HEK293 (cell line): ENCODE measurements at regions not wholly inside any gene's neighbourhood (a gene's known extent, or its start where the extent isn't known, plus 50 kb on each side); places are given as distances from the start of the nearest gene placed in this dataset.

Experiments
- CTCF ChIA-PET: fragments of 350-600 bp; formaldehyde crosslinking; extraction: SDS; loops from one replicate; lab custom pipeline; 2021; ENCODE audit warnings: antibody characterized with exemption; lab: Yijun Ruan, JAX
- POLR2A ChIA-PET: fragments of 300-600 bp; formaldehyde crosslinking; extraction: SDS; loops from one replicate; lab custom pipeline; 2020; ENCODE audit warnings: antibody characterized with exemption, inconsistent platforms; lab: Yijun Ruan, JAX
- H3K27ac ChIP-seq: fragments of 200-500 bp; sonication (Bioruptor generic); 2 replicates; pipeline ENCODE4 v1.5.1; 2014; ENCODE audit warnings: low read depth, low read length, control low read depth, inconsistent platforms; ENCODE audit errors: extremely low read depth
- H3K36me3 ChIP-seq, 2 experiments: fragments of 200-500 bp in 1 of 2; sonication (Bioruptor generic) in 1 of 2; 1 replicate in 1 of 2; 2 replicates in 1 of 2; pipeline ENCODE4 v1.5.1; 2014 to 2017; ENCODE audit warnings: inconsistent platforms in 2 of 2, low read length in 2 of 2; ENCODE audit not compliant: control insufficient read depth in 2 of 2, insufficient read depth in 1 of 2
- H3K4me1 ChIP-seq: fragments of 200-500 bp; sonication (Bioruptor generic); 2 replicates; pipeline ENCODE4 v1.5.1; 2014; ENCODE audit warnings: mild to moderate bottlenecking, low read length, inconsistent platforms; ENCODE audit not compliant: control insufficient read depth, insufficient read depth
- H3K4me3 ChIP-seq: 2 replicates; pipeline ENCODE4 v1.5.1; 2011; ENCODE audit warnings: low read depth, mild to moderate bottlenecking, control low read depth, low read length, moderate library complexity
- H3K9me3 ChIP-seq: fragments of 200-500 bp; sonication (Bioruptor generic); 2 replicates; pipeline ENCODE4 v1.5.1; 2014; ENCODE audit warnings: low read depth, low read length, inconsistent platforms; ENCODE audit not compliant: control insufficient read depth, insufficient read depth
- MYNN ChIP-seq: fragments of 450-650 bp; formaldehyde crosslinking; IDR thresholded peaks from 2 replicates; pipeline ENCODE4 v1.5.1; 2016; ENCODE audit warnings: missing biosample characterization, missing genetic modification characterization, borderline replicate concordance
- OSR2 ChIP-seq: fragments of 450-650 bp; formaldehyde crosslinking; IDR thresholded peaks from 2 replicates; pipeline ENCODE4 v1.5.1; 2016; ENCODE audit warnings: missing biosample characterization, missing genetic modification characterization
- REST ChIP-seq: fragments of 450-650 bp; formaldehyde crosslinking; IDR thresholded peaks from 2 replicates; pipeline ENCODE4 v1.5.1; 2016; ENCODE audit warnings: missing biosample characterization, missing genetic modification characterization
- SCRT2 ChIP-seq: fragments of 450-650 bp; formaldehyde crosslinking; IDR thresholded peaks from 2 replicates; pipeline ENCODE4 v1.5.1; 2016; ENCODE audit warnings: missing biosample characterization, missing genetic modification characterization
- SP2 ChIP-seq: fragments of 450-650 bp; formaldehyde crosslinking; IDR thresholded peaks from 2 replicates; pipeline ENCODE4 v1.5.1; 2016; ENCODE audit warnings: missing biosample characterization, missing genetic modification characterization
- ZBTB49 ChIP-seq: fragments of 450-650 bp; formaldehyde crosslinking; IDR thresholded peaks from 2 replicates; pipeline ENCODE4 v1.5.1; 2016; ENCODE audit warnings: missing biosample characterization, missing genetic modification characterization, low read depth
- ZNF133 ChIP-seq: fragments of 450-650 bp; formaldehyde crosslinking; IDR thresholded peaks from 2 replicates; pipeline ENCODE4 v1.5.1; 2016; ENCODE audit warnings: missing biosample characterization, missing genetic modification characterization
- ZNF138 ChIP-seq: fragments of 450-650 bp; formaldehyde crosslinking; IDR thresholded peaks from 2 replicates; pipeline ENCODE4 v1.5.1; 2016; ENCODE audit warnings: missing biosample characterization, missing genetic modification characterization, borderline replicate concordance
- ZNF146 ChIP-seq: fragments of 450-650 bp; formaldehyde crosslinking; IDR thresholded peaks from 2 replicates; pipeline ENCODE4 v1.5.1; 2016; ENCODE audit warnings: missing biosample characterization, missing genetic modification characterization
- ZNF266 ChIP-seq: fragments of 450-650 bp; formaldehyde crosslinking; IDR thresholded peaks from 2 replicates; pipeline ENCODE4 v1.5.1; 2016; ENCODE audit warnings: missing biosample characterization, missing genetic modification characterization, low read depth
- ZNF311 ChIP-seq: fragments of 450-650 bp; formaldehyde crosslinking; IDR thresholded peaks from 2 replicates; pipeline ENCODE4 v1.5.1; 2017; ENCODE audit warnings: missing biosample characterization, missing genetic modification characterization, borderline replicate concordance
- ZNF366 ChIP-seq: fragments of 450-650 bp; formaldehyde crosslinking; conservative IDR thresholded peaks from 2 replicates; pipeline ENCODE4 v1.5.1; 2016; ENCODE audit warnings: missing biosample characterization, missing genetic modification characterization
- ZNF423 ChIP-seq: fragments of 450-650 bp; formaldehyde crosslinking; IDR thresholded peaks from 2 replicates; pipeline ENCODE4 v1.5.1; 2016; ENCODE audit warnings: missing biosample characterization, missing genetic modification characterization
- ZNF426 ChIP-seq: fragments of 450-650 bp; formaldehyde crosslinking; IDR thresholded peaks from 2 replicates; pipeline ENCODE4 v1.5.1; 2017; ENCODE audit warnings: missing biosample characterization, missing genetic modification characterization, mild to moderate bottlenecking, inconsistent platforms, moderate library complexity
- ZNF433 ChIP-seq: fragments of 450-650 bp; formaldehyde crosslinking; IDR thresholded peaks from 2 replicates; pipeline ENCODE4 v1.5.1; 2016; ENCODE audit warnings: missing biosample characterization, missing genetic modification characterization, low read depth
- ZNF473 ChIP-seq: fragments of 450-650 bp; formaldehyde crosslinking; IDR thresholded peaks from 2 replicates; pipeline ENCODE4 v1.5.1; 2017; ENCODE audit warnings: missing biosample characterization, missing genetic modification characterization
- ZNF692 ChIP-seq: fragments of 450-650 bp; formaldehyde crosslinking; IDR thresholded peaks from 2 replicates; pipeline ENCODE4 v1.5.1; 2016; ENCODE audit warnings: missing biosample characterization, missing genetic modification characterization
- TF ChIP-seq, protein P1 (sequence below): fragments of 450-650 bp; formaldehyde crosslinking; IDR thresholded peaks from 2 replicates; pipeline ENCODE4 v1.5.1; 2016; ENCODE audit warnings: missing biosample characterization, missing genetic modification characterization, borderline replicate concordance

DNA sequence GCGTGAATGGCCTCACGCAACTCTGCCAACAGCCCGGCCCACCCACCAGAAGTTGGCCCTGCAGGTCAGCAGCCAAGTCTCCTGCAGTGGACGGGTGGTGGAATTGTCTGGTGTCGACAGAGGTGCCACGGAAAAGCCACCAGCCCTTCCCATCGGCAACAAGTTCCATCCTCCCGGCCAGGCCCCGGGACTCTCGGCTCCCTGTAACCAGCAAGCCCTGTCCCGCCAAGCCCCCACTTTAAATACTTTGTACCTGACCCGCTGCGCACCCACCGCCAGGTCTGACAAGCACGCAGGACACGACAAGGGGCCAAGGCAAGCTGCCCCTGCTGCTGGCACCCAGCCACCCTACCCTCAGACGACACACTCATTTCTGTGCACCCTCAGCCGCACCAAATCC is 100.8 kb downstream of the RBFOX3 start:
- CTCF ChIA-PET: no interaction called here
- no peak for TF ChIP-seq ZNF433 (tag by site-specific recombination)
- TF ChIP-seq ZNF311 (tag by site-specific recombination): no peak
- no peak for TF ChIP-seq ZNF138 (tag by site-specific recombination)
- no peak for TF ChIP-seq ZNF133 (tag by site-specific recombination)
- no peak for TF ChIP-seq REST
- TF ChIP-seq, all 188 proteins: peak for 0
- Histone ChIP-seq H3K9me3 (no peaks in the 10 kb centered on the region), H3K27ac (no peak overlapping the region), H3K4me1 (no peaks in the 10 kb centered on the region), H3K36me3 (no peaks in the 10 kb centered on the region), H3K4me3 (no peak overlapping the region)
- POLR2A ChIA-PET: no interaction called here

DNA sequence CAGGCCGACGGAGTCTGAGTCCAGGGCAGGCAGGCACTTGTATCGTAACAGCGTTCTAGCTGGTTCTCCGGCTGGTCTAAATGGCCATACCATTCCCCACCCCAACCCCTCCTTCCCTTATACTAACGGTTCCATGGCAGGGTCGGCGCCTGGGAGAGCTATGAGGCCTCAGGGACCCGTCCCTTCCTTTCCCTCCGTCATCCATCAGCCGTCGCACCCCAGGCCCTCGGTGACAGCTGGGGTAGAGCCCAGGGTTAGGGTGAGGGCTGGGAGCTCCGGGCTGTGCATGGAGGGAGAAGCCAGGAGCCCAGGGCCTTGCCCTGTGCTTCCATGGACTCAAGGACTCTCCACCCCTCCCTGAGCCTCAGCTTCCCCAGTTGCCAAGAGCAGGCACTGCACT is 101.4 kb downstream of the RBFOX3 start:
- Histone ChIP-seq H3K4me3 (no peak overlapping the region), H3K27ac (no peak overlapping the region), H3K9me3 (no peaks in the 10 kb centered on the region), H3K36me3 (no peaks in the 10 kb centered on the region), H3K4me1 (no peaks in the 10 kb centered on the region)
- POLR2A ChIA-PET: no interaction called here
- no peak for TF ChIP-seq ZNF146 (tag by site-specific recombination)
- TF ChIP-seq, protein P1, sequence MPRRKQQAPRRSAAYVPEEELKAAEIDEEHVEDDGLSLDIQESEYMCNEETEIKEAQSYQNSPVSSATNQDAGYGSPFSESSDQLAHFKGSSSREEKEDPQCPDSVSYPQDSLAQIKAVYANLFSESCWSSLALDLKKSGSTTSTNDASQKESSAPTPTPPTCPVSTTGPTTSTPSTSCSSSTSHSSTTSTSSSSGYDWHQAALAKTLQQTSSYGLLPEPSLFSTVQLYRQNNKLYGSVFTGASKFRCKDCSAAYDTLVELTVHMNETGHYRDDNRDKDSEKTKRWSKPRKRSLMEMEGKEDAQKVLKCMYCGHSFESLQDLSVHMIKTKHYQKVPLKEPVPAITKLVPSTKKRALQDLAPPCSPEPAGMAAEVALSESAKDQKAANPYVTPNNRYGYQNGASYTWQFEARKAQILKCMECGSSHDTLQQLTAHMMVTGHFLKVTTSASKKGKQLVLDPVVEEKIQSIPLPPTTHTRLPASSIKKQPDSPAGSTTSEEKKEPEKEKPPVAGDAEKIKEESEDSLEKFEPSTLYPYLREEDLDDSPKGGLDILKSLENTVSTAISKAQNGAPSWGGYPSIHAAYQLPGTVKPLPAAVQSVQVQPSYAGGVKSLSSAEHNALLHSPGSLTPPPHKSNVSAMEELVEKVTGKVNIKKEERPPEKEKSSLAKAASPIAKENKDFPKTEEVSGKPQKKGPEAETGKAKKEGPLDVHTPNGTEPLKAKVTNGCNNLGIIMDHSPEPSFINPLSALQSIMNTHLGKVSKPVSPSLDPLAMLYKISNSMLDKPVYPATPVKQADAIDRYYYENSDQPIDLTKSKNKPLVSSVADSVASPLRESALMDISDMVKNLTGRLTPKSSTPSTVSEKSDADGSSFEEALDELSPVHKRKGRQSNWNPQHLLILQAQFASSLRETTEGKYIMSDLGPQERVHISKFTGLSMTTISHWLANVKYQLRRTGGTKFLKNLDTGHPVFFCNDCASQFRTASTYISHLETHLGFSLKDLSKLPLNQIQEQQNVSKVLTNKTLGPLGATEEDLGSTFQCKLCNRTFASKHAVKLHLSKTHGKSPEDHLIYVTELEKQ (tag by site-specific recombination): no peak
- no peak for TF ChIP-seq ZNF266 (tag by site-specific recombination)
- TF ChIP-seq ZBTB49 (tag by site-specific recombination): no peak
- no peak for TF ChIP-seq SP2
- TF ChIP-seq MYNN: no peak
- CTCF ChIA-PET: interaction anchor here (0.7 kb wide), 1 partner anchor 8 kb away, joined by 3 read pairs; no protein-coding TSS in a partner anchor

GRCh38 chr17:79509008-79509407 is 101.8 kb downstream of the RBFOX3 start:
- no peak overlapping the region for H3K4me3 ChIP-seq
- CTCF ChIA-PET: interaction anchor here (0.7 kb wide), 1 partner anchor 9 kb away, joined by 3 read pairs; no protein-coding TSS in a partner anchor
- no peaks in the 10 kb centered on the region for H3K36me3 ChIP-seq
- H3K27ac ChIP-seq: no peak overlapping the region
- H3K9me3 ChIP-seq: no peaks in the 10 kb centered on the region
- no peaks in the 10 kb centered on the region for H3K4me1 ChIP-seq
- POLR2A ChIA-PET: no interaction called here
- TF ChIP-seq ZNF692 (tag by site-specific recombination): no peak
- TF ChIP-seq OSR2 (tag by site-specific recombination): no peak
- TF ChIP-seq ZNF473 (tag by site-specific recombination): no peak
- no peak for TF ChIP-seq ZNF423 (tag by site-specific recombination)
- TF ChIP-seq ZNF133 (tag by site-specific recombination): no peak
- TF ChIP-seq ZNF426 (tag by site-specific recombination): no peak
- no peak for TF ChIP-seq ZNF366 (tag by site-specific recombination)
- TF ChIP-seq SCRT2 (tag by site-specific recombination): no peak
